HCT116 (cell line): ENCODE measurements at regions not wholly inside any gene's neighbourhood (a gene's known extent, or its start where the extent isn't known, plus 50 kb on each side); places are given as distances from the start of the nearest gene placed in this dataset.

ENCODE experiments used
- ATAC-seq: fragments of 200-7000 bp; cut with Tn5 transposase; 2 replicates; pipeline ENCODE4 v1.9.1; 2020; ENCODE audit warnings: mild to moderate bottlenecking, moderate library complexity
- BruUV-seq: library from RNA; stranded (reverse); fragments of 400-500 nt; replicated peaks from 2 replicates; lab custom pipeline; 2021; lab: Mats Ljungman, UMichigan
- CTCF ChIA-PET: fragments of 300-600 bp; sonication (Branson Sonifier 250); formaldehyde crosslinking; loops from one replicate; lab custom pipeline; 2021; ENCODE audit warnings: antibody characterized with exemption; lab: Charles Lee
- POLR2A ChIA-PET: fragments of 300-600, 350-600 bp; sonication (Branson Sonifier 250); formaldehyde crosslinking; loops from one replicate; lab custom pipeline; 2021; ENCODE audit warnings: antibody characterized with exemption; lab: Charles Lee
- RAD21 ChIA-PET, 2 experiments: fragments of 300-600 bp; sonication (Branson Sonifier 250); formaldehyde crosslinking; loops; one replicate each; lab custom pipeline; 2023; ENCODE audit warnings: low total read pairs in 2 of 2; ENCODE audit not compliant: uncharacterized antibody in 2 of 2, unreplicated experiment in 2 of 2, low non-redundant PET in 1 of 2; lab: Charles Lee
- DNase-seq: peaks from one replicate; pipeline ENCODE4 v3.0.0-alpha.2; 2010; ENCODE audit warnings: low read depth, low spot score
- H2AFZ ChIP-seq: fragments of 200-600 bp; shearing (Covaris generic), sonication (generic); 2 replicates; pipeline ENCODE4 v1.6.1; 2017; ENCODE audit warnings: low read depth, mixed run types, mixed read lengths, antibody characterized with exemption, low read length; ENCODE audit not compliant: poor library complexity, severe bottlenecking
- H3K27ac ChIP-seq: 2 replicates; pipeline ENCODE4 v1.5.1; 2012; ENCODE audit warnings: low read depth, low read length
- H3K27me3 ChIP-seq: fragments of 200-600 bp; sonication (generic); 2 replicates; pipeline ENCODE4 v1.6.1; 2016; ENCODE audit warnings: mixed run types, low read length, mixed read lengths; ENCODE audit not compliant: insufficient read depth
- H3K36me3 ChIP-seq, 2 experiments: fragments of 200-500 bp in 1 of 2; fragments of 200-600 bp in 1 of 2; sonication (Bioruptor generic) in 1 of 2; sonication (generic) in 1 of 2; 2 replicates each; pipeline versions ENCODE4 v1.5.1 to v1.6.1; 2014 to 2016; ENCODE audit warnings: low read length in 2 of 2, inconsistent platforms in 1 of 2, mixed read lengths in 1 of 2, mixed run types in 1 of 2; ENCODE audit not compliant: insufficient read depth in 2 of 2, control insufficient read depth in 1 of 2
- H3K4me1 ChIP-seq, 2 experiments: fragments of 200-600 bp in 1 of 2; sonication (generic) in 1 of 2; 2 replicates each; pipeline versions ENCODE4 v1.5.1 to v1.6.1; 2012 to 2017; ENCODE audit warnings: low read length in 2 of 2, inconsistent platforms in 1 of 2, mild to moderate bottlenecking in 1 of 2, mixed read lengths in 1 of 2, mixed run types in 1 of 2, moderate library complexity in 1 of 2; ENCODE audit not compliant: insufficient read depth in 2 of 2, control insufficient read depth in 1 of 2
- H3K4me2 ChIP-seq: fragments of 200-600 bp; sonication (generic); 2 replicates; pipeline ENCODE4 v1.6.1; 2017; ENCODE audit warnings: mixed run types, low read length, mixed read lengths
- H3K4me3 ChIP-seq, 2 experiments: fragments of 200-600 bp in 1 of 2; sonication (generic) in 1 of 2; replicated peaks in 1 of 2; 2 replicates each; pipeline ENCODE4 v1.5.1; 2011 to 2016; ENCODE audit warnings: low read length in 2 of 2, control low read depth in 1 of 2, low read depth in 1 of 2, mild to moderate bottlenecking in 1 of 2, mixed read lengths in 1 of 2, mixed run types in 1 of 2
- H3K79me2 ChIP-seq: fragments of 200-600 bp; sonication (generic); 2 replicates; pipeline ENCODE4 v1.6.1; 2017; ENCODE audit warnings: mild to moderate bottlenecking, mixed run types, low read length, moderate library complexity, mixed read lengths; ENCODE audit not compliant: insufficient read depth
- H3K9ac ChIP-seq: fragments of 200-600 bp; sonication (generic); 2 replicates; pipeline ENCODE4 v1.6.1; 2016; ENCODE audit warnings: low read length, mixed read lengths
- H3K9me2 ChIP-seq: fragments of 200-600 bp; sonication (generic), shearing (Covaris generic); 2 replicates; pipeline ENCODE4 v1.6.1; 2017; ENCODE audit warnings: mixed run types, mild to moderate bottlenecking, moderate library complexity; ENCODE audit not compliant: insufficient read depth
- H3K9me3 ChIP-seq, 2 experiments: fragments of 200-500 bp in 1 of 2; fragments of 200-600 bp in 1 of 2; sonication (Bioruptor generic) in 1 of 2; sonication (generic) in 1 of 2; 2 replicates each; pipeline ENCODE4 v1.6.1; 2014 to 2017; ENCODE audit warnings: low read length in 2 of 2, mixed read lengths in 2 of 2, inconsistent platforms in 1 of 2, low read depth in 1 of 2, mild to moderate bottlenecking in 1 of 2, mixed run types in 1 of 2, moderate library complexity in 1 of 2; ENCODE audit not compliant: control insufficient read depth in 1 of 2, insufficient read depth in 1 of 2
- H4K20me1 ChIP-seq: fragments of 200-600 bp; sonication (generic), shearing (Covaris generic); 2 replicates; pipeline ENCODE4 v1.6.1; 2017; ENCODE audit warnings: mixed run types, mild to moderate bottlenecking, moderate library complexity; ENCODE audit not compliant: insufficient read depth
- ATF3 ChIP-seq: IDR thresholded peaks from 2 replicates; pipeline ENCODE4 v1.6.1; 2012
- CBX3 ChIP-seq: IDR thresholded peaks from 2 replicates; pipeline ENCODE4 v1.6.1; 2012; ENCODE audit warnings: low read depth
- CTCF ChIP-seq, 3 experiments: fragments of 200-600 bp in 1 of 3; sonication (generic) in 1 of 3; IDR thresholded peaks in 2 of 3; conservative IDR thresholded peaks in 1 of 3; 2 replicates each; pipeline ENCODE4 v1.5.1; 2012 to 2017; ENCODE audit warnings: low read depth in 2 of 3, low read length in 2 of 3, antibody characterized with exemption in 1 of 3, borderline replicate concordance in 1 of 3, control low read depth in 1 of 3, mild to moderate bottlenecking in 1 of 3, mixed read lengths in 1 of 3, mixed run types in 1 of 3, moderate library complexity in 1 of 3; ENCODE audit not compliant: insufficient read depth in 1 of 3
- EGR1 ChIP-seq: IDR thresholded peaks from 2 replicates; pipeline ENCODE4 v1.6.1; 2012; ENCODE audit warnings: low read depth
- ELF1 ChIP-seq: IDR thresholded peaks from 2 replicates; pipeline ENCODE4 v1.6.1; 2012; ENCODE audit warnings: low read depth, borderline replicate concordance
- EZH2 ChIP-seq: fragments of 200-600 bp; sonication (generic); IDR thresholded peaks from 2 replicates; pipeline ENCODE4 v1.6.1; 2017; ENCODE audit warnings: antibody characterized with exemption, mixed run types
- EZH2phosphoT487 ChIP-seq: fragments of 200-600 bp; IDR thresholded peaks from 2 replicates; pipeline ENCODE4 v1.6.1; 2018; ENCODE audit warnings: antibody characterized with exemption, borderline replicate concordance
- FOSL1 ChIP-seq: IDR thresholded peaks from 2 replicates; pipeline ENCODE4 v1.6.1; 2012; ENCODE audit warnings: low read depth
- MAX ChIP-seq: IDR thresholded peaks from 2 replicates; pipeline ENCODE4 v1.6.1; 2012
- POLR2A ChIP-seq: IDR thresholded peaks from 2 replicates; pipeline ENCODE4 v1.7.0; 2011; ENCODE audit warnings: borderline replicate concordance; ENCODE audit not compliant: insufficient read depth, insufficient read length; ENCODE audit errors: extremely low read depth
- POLR2AphosphoS5 ChIP-seq: IDR thresholded peaks from 2 replicates; pipeline ENCODE4 v1.6.1; 2011; ENCODE audit warnings: mild to moderate bottlenecking, low read depth, low read length, moderate library complexity
- REST ChIP-seq: IDR thresholded peaks from 2 replicates; pipeline ENCODE4 v1.6.1; 2012; ENCODE audit warnings: low read depth
- SP1 ChIP-seq: IDR thresholded peaks from 2 replicates; pipeline ENCODE4 v1.6.1; 2012; ENCODE audit warnings: low read depth
- SRF ChIP-seq: IDR thresholded peaks from 2 replicates; pipeline ENCODE4 v1.6.1; 2012; ENCODE audit warnings: low read depth
- TCF7L2 ChIP-seq: IDR thresholded peaks from 2 replicates; pipeline ENCODE4 v1.7.0; 2011; ENCODE audit warnings: borderline replicate concordance, inconsistent platforms; ENCODE audit not compliant: insufficient read depth, insufficient read length; ENCODE audit errors: extremely low read depth
- YY1 ChIP-seq: IDR thresholded peaks from 2 replicates; pipeline ENCODE4 v1.6.1; 2011; ENCODE audit warnings: low read length, low read depth, moderate library complexity, mild to moderate bottlenecking; ENCODE audit not compliant: insufficient replicate concordance; ENCODE audit errors: extremely low read depth
- ZBTB33 ChIP-seq: IDR thresholded peaks from 2 replicates; pipeline ENCODE4 v1.6.1; 2011; ENCODE audit warnings: mild to moderate bottlenecking, low read length, moderate library complexity; ENCODE audit not compliant: insufficient replicate concordance; ENCODE audit errors: extremely low read depth
- ZFX ChIP-seq: fragments of 450-650 bp; IDR thresholded peaks from 2 replicates; pipeline ENCODE4 v1.6.1; 2017
- ZNF274 ChIP-seq: fragments of 200-500 bp; sonication (Bioruptor generic); IDR thresholded peaks from 2 replicates; pipeline ENCODE4 v1.6.1; 2014; ENCODE audit warnings: mild to moderate bottlenecking, low read depth, low read length, inconsistent platforms
- intact Hi-C: fragments of 100-400 bp; cut with micrococcal nuclease; formaldehyde crosslinking; loops from 2 replicates; pipeline ENCODE4 v1.10.0; 2022

GRCh38 chr2:182618672-182619079 is 97.4 kb upstream of the DNAJC10 start (continued):
- no peak for TF ChIP-seq REST
- TF ChIP-seq SRF = no peak
- TF ChIP-seq FOSL1 = no peak
- TF ChIP-seq POLR2A = no peak
- no peak for TF ChIP-seq EZH2phosphoT487
- no peak for TF ChIP-seq SP1
- TF ChIP-seq POLR2AphosphoS5 = no peak
- no peak for TF ChIP-seq CBX3
- no peak for TF ChIP-seq ZFX

- RAD21 ChIA-PET = no interaction called here
- TF ChIP-seq TCF7L2 (no peak), MAX (no peak), EZH2 (no peak), POLR2AphosphoS5 (no peak), ATF3 (no peak), EZH2phosphoT487 (no peak), ZNF274 (no peak), SP1 (no peak), YY1 (no peak), CBX3 (no peak), EGR1 (no peak), ZBTB33 (no peak), ELF1 (no peak), SRF (no peak), CTCF (IDR thresholded peaks at IDR 0.05 in 2 of 3, conservative IDR thresholded peaks at IDR 0.05 in 1 of 3; ENCODE audit: borderline replicate concordance in 1 of 3, insufficient read depth in 1 of 3, low read depth in 2 of 3, low read length in 2 of 3) (no peak)
Measured at GRCh38 chr2:182619276-182619675, 96.8 kb upstream of the DNAJC10 start.

More at GRCh38 chr2:182619276-182619675, 96.8 kb upstream of the DNAJC10 start:
- no peak overlapping the region for H3K4me2 ChIP-seq
- H3K9ac ChIP-seq = no peak overlapping the region
- ChIA-PET CTCF (no interaction called here), POLR2A (no interaction called here)
- no TSS peak for BruUV-seq
- H3K36me3 ChIP-seq = no peaks in the 10 kb centered on the region
- H3K9me2 ChIP-seq = no peaks in the 10 kb centered on the region
- no peaks in the 10 kb centered on the region for H3K9me3 ChIP-seq
- no peaks in the 10 kb centered on the region for H3K27me3 ChIP-seq
- intact Hi-C loops = no loop called here
- no peaks in the 10 kb centered on the region for H3K79me2 ChIP-seq
- H2AFZ ChIP-seq = no peak overlapping the region
- DNase-seq = no peak
- no peaks in the 10 kb centered on the region for H3K4me1 ChIP-seq
- no peaks in the 10 kb centered on the region for H4K20me1 ChIP-seq
- no peak overlapping the region for H3K27ac ChIP-seq
- no peak for ATAC-seq
- H3K4me3 ChIP-seq = no peak overlapping the region
